K562 (cell line): ENCODE measurements at regions not wholly inside any gene's neighbourhood (a gene's known extent, or its start where the extent isn't known, plus 50 kb on each side); places are given as distances from the start of the nearest gene placed in this dataset.

Source experiments
- ATAC-seq: fragments of 200-7000 bp; cut with Tn5 transposase; 3 replicates; pipeline ENCODE4 v1.9.1; 2020; ENCODE audit warnings: moderate library complexity
- BruUV-seq: library from RNA; stranded (reverse); fragments of 400-500 nt; replicated peaks from 2 replicates; lab custom pipeline; 2021; lab: Mats Ljungman, UMichigan
- CTCF ChIA-PET: fragments of 300-600 bp; formaldehyde crosslinking; extraction: SDS; loops from one replicate; lab custom pipeline; 2021; ENCODE audit warnings: low intra/inter-chr PET ratio; lab: Yijun Ruan, JAX
- POLR2A ChIA-PET: fragments of 300-600, 350-650 bp; sonication (Branson Sonifier 250); formaldehyde crosslinking; extraction: SDS; loops from one replicate; lab custom pipeline; 2021; ENCODE audit warnings: antibody characterized with exemption, inconsistent platforms; lab: Yijun Ruan, JAX
- DNase-seq, 4 experiments: peaks; one replicate each; pipeline versions ENCODE4 v3.0.0 to v3.0.0-alpha.2; 2011 to 2018; ENCODE audit warnings: low spot score in 3 of 4, mixed read lengths in 3 of 4; ENCODE audit errors: extremely low read depth in 1 of 4
- FAIRE-seq: peaks from 2 replicates; lab custom pipeline; 2011; peaks lifted over from hg19 to GRCh38; lab: Jason Lieb, UNC
- H2AFZ ChIP-seq: 2 replicates; pipeline ENCODE4 v1.6.0; 2011; ENCODE audit warnings: low read depth, low read length, control low read depth, inconsistent platforms
- H3K27ac ChIP-seq: fragments of 200-600 bp; 3 replicates; pipeline ENCODE4 v1.8.0; 2011; ENCODE audit warnings: low read depth, mild to moderate bottlenecking, control low read depth, inconsistent platforms, low read length, moderate library complexity, mixed read lengths; ENCODE audit errors: extremely low read depth
- H3K27me3 ChIP-seq, 2 experiments: fragments of 300-600 bp in 1 of 2; 2 replicates in 1 of 2; 3 replicates in 1 of 2; pipeline versions ENCODE4 v1.6.0 to v1.8.0; 2011; ENCODE audit warnings: inconsistent platforms in 2 of 2, low read length in 2 of 2, mild to moderate bottlenecking in 1 of 2, mixed read lengths in 1 of 2, moderate library complexity in 1 of 2; ENCODE audit not compliant: control insufficient read depth in 2 of 2, insufficient read depth in 2 of 2
- H3K36me3 ChIP-seq: fragments of 300-600 bp; 3 replicates; pipeline ENCODE4 v1.8.0; 2011; ENCODE audit warnings: mild to moderate bottlenecking, low read length, inconsistent platforms; ENCODE audit not compliant: control insufficient read depth, insufficient read depth
- H3K4me1 ChIP-seq, 2 experiments: fragments of 200-600 bp in 1 of 2; replicated peaks in 1 of 2; 2 replicates in 1 of 2; 3 replicates in 1 of 2; pipeline versions ENCODE4 v1.5.1 to v1.8.0; 2011; ENCODE audit warnings: inconsistent platforms in 2 of 2, low read length in 2 of 2, mild to moderate bottlenecking in 1 of 2, mixed read lengths in 1 of 2, moderate library complexity in 1 of 2; ENCODE audit not compliant: control insufficient read depth in 2 of 2, insufficient read depth in 2 of 2
- H3K4me2 ChIP-seq: 2 replicates; pipeline ENCODE4 v1.6.1; 2011; ENCODE audit warnings: low read length, control low read depth, inconsistent platforms, mixed read lengths; ENCODE audit not compliant: insufficient read depth
- H3K4me3 ChIP-seq: fragments of 200-600 bp; sonication (generic), shearing (Covaris generic); 2 replicates; pipeline ENCODE4 v1.5.1; 2016; ENCODE audit warnings: control low read depth, inconsistent platforms
- H3K79me2 ChIP-seq: fragments of 200-600 bp; 3 replicates; pipeline ENCODE4 v1.8.0; 2011; ENCODE audit warnings: low read length, inconsistent platforms; ENCODE audit not compliant: control insufficient read depth, insufficient read depth
- H3K9ac ChIP-seq, 2 experiments: 2 replicates each; pipeline versions ENCODE4 v1.6.0 to v1.6.1; 2011; ENCODE audit warnings: low read depth in 2 of 2, low read length in 2 of 2, control low read depth in 1 of 2, inconsistent platforms in 1 of 2, mild to moderate bottlenecking in 1 of 2, mixed read lengths in 1 of 2; ENCODE audit not compliant: insufficient read depth in 1 of 2
- H3K9me1 ChIP-seq: one replicate; pipeline ENCODE4 v1.6.0; 2011; ENCODE audit warnings: inconsistent platforms, mild to moderate bottlenecking, low read length, moderate library complexity; ENCODE audit not compliant: control insufficient read depth, insufficient read depth
- H3K9me3 ChIP-seq: replicated peaks from 2 replicates; pipeline ENCODE4 v1.5.1; 2011; ENCODE audit warnings: low read depth, low read length, inconsistent platforms; ENCODE audit not compliant: control insufficient read depth, insufficient read depth
- H4K20me1 ChIP-seq: replicated peaks from 2 replicates; pipeline ENCODE4 v1.6.1; 2011; ENCODE audit warnings: low read length, inconsistent platforms, mixed read lengths; ENCODE audit not compliant: control insufficient read depth, insufficient read depth
- ATF3 ChIP-seq, 2 experiments: fragments of 450-650 bp in 1 of 2; sonication (generic) in 1 of 2; formaldehyde crosslinking in 1 of 2; IDR thresholded peaks in 1 of 2; conservative IDR thresholded peaks in 1 of 2; 2 replicates each; pipeline versions ENCODE4 v1.6.1 to v1.8.1; 2016 to 2023; ENCODE audit warnings: mild to moderate bottlenecking in 2 of 2, moderate library complexity in 2 of 2, inconsistent platforms in 1 of 2, missing genetic modification reagents in 1 of 2
- CREB3L1 ChIP-seq: fragments of 450-650 bp; IDR thresholded peaks from 2 replicates; pipeline ENCODE4 v1.6.1; 2014; ENCODE audit warnings: low read depth, mild to moderate bottlenecking, moderate library complexity, borderline replicate concordance
- CTCF ChIP-seq, 3 experiments: IDR thresholded peaks in 2 of 3; conservative IDR thresholded peaks in 1 of 3; 2 replicates each; pipeline ENCODE4 v1.5.1; 2011 to 2012; ENCODE audit warnings: low read length in 3 of 3, mild to moderate bottlenecking in 3 of 3, control low read depth in 2 of 3, improper control_type of control experiment in 1 of 3, inconsistent platforms in 1 of 3, low read depth in 1 of 3, mixed read lengths in 1 of 3, moderate library complexity in 1 of 3; ENCODE audit not compliant: insufficient read depth in 2 of 3
- FOSL1 ChIP-seq: fragments of 200-800 bp; sonication (Bioruptor generic); conservative IDR thresholded peaks from 2 replicates; pipeline ENCODE4 v1.6.1; 2016; ENCODE audit warnings: missing genetic modification characterization, missing compliant biosample characterization
- JUND ChIP-seq, 2 experiments: IDR thresholded peaks; 2 replicates in 1 of 2; 3 replicates in 1 of 2; pipeline ENCODE4 v1.6.1; 2011; ENCODE audit warnings: borderline replicate concordance in 2 of 2, low read depth in 2 of 2, low read length in 2 of 2, improper control_type of control experiment in 1 of 2, missing biosample characterization in 1 of 2, missing genetic modification characterization in 1 of 2, missing genetic modification reagents in 1 of 2
- XRCC4 ChIP-seq: IDR thresholded peaks from one replicate; pipeline ENCODE4 v1.6.1; 2011; ENCODE audit not compliant: insufficient read depth, insufficient read length; ENCODE audit errors: extremely low read depth
- ZNF655 ChIP-seq: fragments of 250-450 bp; sonication (Bioruptor Pico); IDR thresholded peaks from 2 replicates; pipeline ENCODE4 v1.5.0; 2021
- WGBS: fragments of 100-300 bp; shearing (Covaris generic); methylation state at CpG from one replicate; pipeline ENCODE4 v1.1.6; 2016; ENCODE audit warnings: low coverage, mixed read lengths; ENCODE audit not compliant: insufficient coverage; ENCODE audit errors: missing lambda C conversion rate; 5-methylcytosine and 5-hydroxymethylcytosine counted together
- in situ Hi-C: fragments of 300-500 bp; cut with MboI; formaldehyde crosslinking; loops from 4 replicates; pipeline ENCODE4 v1.15.0; 2018; ENCODE audit warnings: inconsistent platforms, mixed read lengths
- intact Hi-C: fragments of 100-400 bp; cut with micrococcal nuclease; formaldehyde crosslinking; loops from 2 replicates; pipeline ENCODE4 v1.14.2; 2022

GRCh38 chr9:78122631-78123030 lies 91.0 kb upstream of the GNAQ start:
- in situ Hi-C loops: loop anchor here (10.0 kb wide), 1 partner anchor 688 kb away; no protein-coding TSS in a partner anchor
- H4K20me1 ChIP-seq: no peaks in the 10 kb centered on the region
- intact Hi-C loops: loop anchor here (5.0 to 10.0 kb wide), 4 partner anchors 242 to 690 kb away; no protein-coding TSS in a partner anchor
- H3K79me2 ChIP-seq: no peaks in the 10 kb centered on the region
- POLR2A ChIA-PET: no interaction called here
- H3K27me3 ChIP-seq: no peaks in the 10 kb centered on the region
- no peaks in the 10 kb centered on the region for H3K36me3 ChIP-seq
- CTCF ChIA-PET: interaction anchor here (1.3 kb wide), 1 partner anchor 146 kb away, joined by 4 read pairs; no protein-coding TSS in a partner anchor
- WGBS: 9% methylated on average over 5 of the region's 5 CpGs
- H3K27ac ChIP-seq: no peak overlapping the region
- no peaks in the 10 kb centered on the region for H3K9me3 ChIP-seq
- no peak overlapping the region for H3K4me2 ChIP-seq
- H3K4me1 ChIP-seq: no peaks in the 10 kb centered on the region
- ATAC-seq (no peak), DNase-seq (peak in 1 of 4 experiments; percentile 5), FAIRE-seq (no peak)
- H2AFZ ChIP-seq: no peak overlapping the region
- H3K9ac ChIP-seq: no peak overlapping the region
- H3K4me3 ChIP-seq: no peak overlapping the region
- no peaks in the 10 kb centered on the region for H3K9me1 ChIP-seq
- BruUV-seq: no TSS peak
- TF ChIP-seq XRCC4 (no peak), JUND (IDR thresholded peaks at IDR 0.05; ENCODE audit: borderline replicate concordance, low read depth, low read length) (peak; percentile 28; the same call in 1 of the 2 replicates), JUND (tag; IDR thresholded peaks at IDR 0.05; ENCODE audit: borderline replicate concordance, low read depth, low read length) (0 out of 3 replicates have a peak, but pooled peaks have one; percentile 16), CREB3L1 (no peak), CTCF (IDR thresholded peaks at IDR 0.05 in 2 of 3, conservative IDR thresholded peaks at IDR 0.05 in 1 of 3; ENCODE audit: insufficient read depth in 2 of 3, low read depth in 1 of 3, low read length in 3 of 3) (no peak), ATF3 (IDR thresholded peaks at IDR 0.05) (peak; percentile 49; the same call in 1 of the 2 replicates), ATF3 (CRISPR knock-in tag; conservative IDR thresholded peaks at IDR 0.05) (no peak), ZNF655 (CRISPR knock-in tag) (no peak), FOSL1 (tag) (peak; percentile 48; the same call in 1 of the 2 replicates)
